GM21515 (cell line): ENCODE measurements at regions not wholly inside any gene's neighbourhood (a gene's known extent, or its start where the extent isn't known, plus 50 kb on each side); places are given as distances from the start of the nearest gene placed in this dataset.
"Not testable (repeated sequence)": the region's sequence is repeated elsewhere in the genome, so short reads cannot be mapped to it uniquely, and the experiment has no call there.

ENCODE experiments used
- ATAC-seq: cut with Tn5 transposase; IDR thresholded peaks from one replicate; pipeline ENCODE4 v1.9.1; 2021; ENCODE audit not compliant: unreplicated experiment

DNA sequence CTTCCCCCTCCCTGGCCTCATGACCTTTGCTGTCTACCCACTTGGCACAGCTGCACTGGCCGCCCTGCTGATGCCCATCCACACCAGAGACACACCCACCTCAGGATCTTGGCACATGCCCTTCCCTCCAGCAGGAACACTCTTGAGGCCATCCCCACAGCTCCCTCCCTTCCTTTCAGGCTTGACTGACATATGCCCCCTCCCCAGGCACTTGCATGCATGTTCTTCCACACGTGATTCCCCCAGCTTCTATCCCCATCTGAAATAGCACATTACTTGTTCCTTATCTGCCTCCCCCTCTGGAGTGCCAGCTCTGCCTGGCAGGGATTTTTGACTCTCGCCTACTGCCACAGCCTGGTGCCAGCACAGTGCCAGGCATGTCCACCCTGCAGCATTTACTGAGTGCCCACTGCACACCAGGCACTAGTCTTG, 98.5 kb upstream of the SLC25A33 start:
- no peak for ATAC-seq

GRCh38 chr1:9441451-9442133, 97.7 kb upstream of the SLC25A33 start:
- no peak for ATAC-seq

GRCh38 chr1:9442278-9442846, 96.9 kb upstream of the SLC25A33 start:
- ATAC-seq: no peak

DNA sequence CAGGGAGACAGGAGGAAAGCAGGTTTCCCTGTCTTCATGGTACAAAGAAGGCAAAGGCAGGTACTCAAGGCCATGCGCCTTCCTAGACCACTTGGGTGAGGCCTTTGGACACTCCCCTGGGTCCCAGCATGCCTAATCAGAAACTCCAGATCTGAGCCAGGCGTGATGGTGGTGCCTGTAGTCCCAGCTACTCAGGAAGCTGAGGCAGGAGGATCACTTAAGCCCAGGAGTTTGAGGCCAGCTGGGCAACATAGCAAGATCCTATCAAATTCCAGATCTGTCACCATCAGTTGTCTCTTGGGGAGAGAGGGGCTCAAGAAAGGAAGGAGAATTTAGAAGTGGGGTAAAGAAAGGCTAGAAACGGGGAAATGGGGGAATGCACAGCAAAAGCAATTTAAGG, 96.3 kb upstream of the SLC25A33 start:
- ATAC-seq: no peak

GRCh38 chr1:9443913-9444445, 95.3 kb upstream of the SLC25A33 start:
- no peak for ATAC-seq

GRCh38 chr1:9444532-9444931, 94.7 kb upstream of the SLC25A33 start:
- ATAC-seq: no peak

GRCh38 chr1:9445081-9445480, 94.2 kb upstream of the SLC25A33 start:
- ATAC-seq: not testable (repeated sequence)

- no peak for ATAC-seq
Measured at GRCh38 chr1:9447215-9447960, 91.9 kb upstream of the SLC25A33 start.

DNA sequence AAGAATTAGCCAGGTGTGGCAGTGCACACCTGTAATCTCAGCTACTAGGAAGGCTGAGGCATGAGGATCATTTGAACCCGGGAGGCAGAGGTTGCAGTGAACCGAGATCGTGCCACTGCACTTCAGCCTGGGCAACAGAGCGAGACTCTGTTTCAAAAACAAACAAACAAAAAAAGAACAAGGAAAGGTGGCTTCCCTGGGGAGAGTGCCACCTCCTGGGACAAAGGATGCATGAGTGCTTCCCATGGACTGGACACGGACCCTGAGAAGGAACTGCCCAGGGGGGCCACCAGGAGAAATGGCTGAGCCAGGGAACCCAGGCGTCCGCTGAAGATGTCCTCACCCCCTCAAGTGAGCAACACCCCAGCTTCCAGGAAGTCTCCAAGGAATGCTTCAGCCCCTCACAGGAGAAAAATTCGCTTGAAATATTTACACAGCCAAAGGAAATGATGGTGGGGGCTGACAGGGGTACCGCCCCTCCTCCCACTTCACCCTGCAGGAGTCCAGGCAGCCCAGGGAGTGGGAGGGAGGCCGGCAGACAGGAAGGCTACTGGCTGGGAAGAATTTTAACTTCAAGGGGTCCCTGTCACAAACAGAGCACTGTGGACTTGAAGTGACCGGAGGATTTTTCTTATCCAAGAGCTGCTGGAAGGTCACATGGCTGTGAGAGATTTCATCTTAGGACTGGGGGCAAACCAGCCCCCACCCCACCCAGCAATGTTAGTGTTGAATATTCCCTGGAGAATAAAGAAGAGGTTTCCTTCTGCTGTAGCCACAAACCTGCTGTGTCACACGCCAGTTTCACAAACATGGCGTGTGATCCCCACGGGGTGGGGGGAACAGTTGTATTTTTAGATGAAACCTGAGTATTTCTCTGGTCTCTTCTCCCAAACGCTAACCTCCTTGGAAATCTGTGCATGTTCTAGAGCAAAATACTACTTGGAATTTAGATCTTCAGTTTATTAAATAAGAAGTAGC, 90.8 kb upstream of the SLC25A33 start:
- ATAC-seq: no peak

- no peak for ATAC-seq
Measured at GRCh38 chr1:9449110-9449627, 90.1 kb upstream of the SLC25A33 start.

- ATAC-seq: no peak
Measured at GRCh38 chr1:9449976-9450696, 89.1 kb upstream of the SLC25A33 start.

GRCh38 chr1:9451081-9451480, 88.2 kb upstream of the SLC25A33 start:
- no peak for ATAC-seq

DNA sequence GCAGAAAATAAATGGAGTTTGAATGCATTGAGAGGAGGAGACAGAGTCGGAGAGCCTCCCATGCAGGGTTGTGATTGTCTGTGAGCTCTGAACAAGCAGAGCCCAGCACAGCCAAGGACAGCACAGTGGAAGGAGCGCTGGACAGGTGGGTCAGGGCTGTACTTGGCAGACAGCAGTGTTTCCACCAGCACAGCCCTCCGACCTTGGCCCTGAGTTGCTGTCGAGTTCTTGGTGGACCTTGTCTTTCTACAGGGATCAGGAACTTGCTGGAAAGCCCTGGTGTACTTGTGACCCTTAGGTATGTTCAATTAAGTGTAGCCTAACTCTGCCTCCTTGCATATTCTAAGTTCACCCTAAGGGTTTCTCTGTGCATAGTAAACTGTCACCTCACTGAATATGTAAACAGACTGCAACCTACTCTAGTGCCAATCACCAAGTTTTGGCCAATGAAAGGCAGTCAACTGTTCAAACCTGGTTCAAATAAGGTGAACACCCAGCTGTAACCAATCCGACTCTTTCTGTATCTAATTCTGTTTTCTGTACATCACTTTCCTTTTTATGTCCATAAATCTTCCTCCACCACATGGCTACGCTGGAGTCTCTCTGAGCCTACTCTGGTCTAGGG, 86.6 kb upstream of the SLC25A33 start:
- ATAC-seq: no peak

DNA sequence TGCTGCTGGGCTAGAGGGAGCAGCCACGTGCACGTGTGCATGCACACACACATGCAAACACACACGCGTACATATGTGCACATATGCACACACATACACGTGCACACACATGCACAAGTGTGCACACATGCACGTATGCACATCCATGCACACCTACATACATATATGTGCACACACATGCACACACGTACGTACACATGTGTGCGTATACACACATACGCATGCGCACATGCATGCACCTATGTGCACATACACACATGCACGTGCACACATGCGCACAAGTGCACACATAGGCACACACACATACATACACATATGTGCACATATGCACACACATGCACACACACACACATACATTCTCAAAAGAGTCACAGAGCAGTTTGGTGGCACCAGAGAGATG, 85.9 kb upstream of the SLC25A33 start:
- ATAC-seq: no peak

- no peak for ATAC-seq
Measured at GRCh38 chr1:9453779-9454418, 85.4 kb upstream of the SLC25A33 start.

- ATAC-seq: no peak
Measured at GRCh38 chr1:9454494-9455066, 84.7 kb upstream of the SLC25A33 start.

DNA sequence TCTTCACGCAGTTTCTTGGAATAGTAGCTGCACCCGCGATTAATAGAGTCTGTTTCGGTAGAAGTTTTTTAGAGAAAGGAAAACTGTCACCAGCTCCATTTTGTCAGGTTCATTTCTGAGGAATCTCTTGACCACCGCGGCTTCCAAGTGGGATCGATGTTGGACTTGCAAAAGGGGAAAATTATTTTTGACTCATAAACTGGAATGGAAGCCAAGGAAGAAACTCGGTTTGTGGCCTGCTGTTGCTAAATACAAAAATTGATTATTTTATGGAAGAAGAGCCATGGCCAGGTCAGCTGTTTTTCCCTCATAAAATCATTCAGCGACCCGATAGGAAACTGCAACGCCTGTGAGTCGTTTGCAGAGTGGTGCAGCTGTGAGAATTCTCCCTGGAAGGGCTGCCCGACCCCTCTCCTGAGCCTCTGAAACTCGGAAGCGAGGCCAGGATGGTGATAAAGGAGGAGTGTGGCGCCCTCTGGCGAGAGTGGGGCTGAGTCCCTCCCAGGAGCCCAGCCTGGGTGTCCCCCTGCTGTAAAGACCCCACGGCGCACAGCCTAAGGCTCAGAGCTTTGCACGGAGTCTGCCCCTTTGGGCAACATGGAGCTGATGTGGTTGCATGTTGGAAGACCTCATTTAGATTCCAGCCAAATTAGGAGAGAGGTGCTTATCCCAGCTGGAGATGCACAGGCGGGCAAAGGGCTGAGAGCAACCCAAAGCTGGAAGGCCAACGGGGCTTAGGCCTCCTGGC, 83.6 kb upstream of the SLC25A33 start:
- ATAC-seq: no peak

- ATAC-seq: no peak
Measured at GRCh38 chr1:9456833-9457232, 82.4 kb upstream of the SLC25A33 start.
